Pancreas (tissue), 10 donors: ENCODE measurements at regions not wholly inside any gene's neighbourhood (a gene's known extent, or its start where the extent isn't known, plus 50 kb on each side); places are given as distances from the start of the nearest gene placed in this dataset.

Experiments used
- ATAC-seq, 4 donors: fragments of 200-7000 bp; cut with Tn5 transposase; one replicate each; pipeline versions ENCODE4 v1.8.0 to v1.9.1; 2020; ENCODE audit warnings: mild to moderate bottlenecking in 4 of 4, moderate library complexity in 4 of 4
- DNase-seq, 6 donors: peaks; one replicate each; pipeline ENCODE4 v3.0.0-alpha.2; 2020
- FAIRE-seq: peaks from 2 replicates; lab custom pipeline; 2012; peaks lifted over from hg19 to GRCh38; lab: Jason Lieb, UNC
- H3K27ac ChIP-seq, 4 donors: fragments of 200-600 bp; sonication (generic); 1 replicate in 3 of 4; 2 replicates in 1 of 4; pipeline versions ENCODE4 v1.5.0 to v1.8.0; 2020
- H3K27me3 ChIP-seq, 4 donors: fragments of 200-600 bp; one replicate each; pipeline ENCODE4 v1.8.0; 2021
- H3K36me3 ChIP-seq, 3 donors: fragments of 200-600 bp; sonication (generic) in 1 of 3; one replicate each; pipeline versions ENCODE4 v1.5.0 to v1.8.0; 2020 to 2021
- H3K4me1 ChIP-seq, 3 donors: fragments of 200-600 bp; one replicate each; pipeline ENCODE4 v1.8.0; 2021
- H3K4me3 ChIP-seq, 4 donors: fragments of 200-600 bp; sonication (generic) in 2 of 4; one replicate each; pipeline versions ENCODE4 v1.5.0 to v1.8.0; 2020 to 2021
- H3K9me3 ChIP-seq, 4 donors: fragments of 200-600 bp; one replicate each; pipeline ENCODE4 v1.8.0; 2021
- WGBS, 2 donors: extraction: QIAGEN DNeasy Blood & Tissue Kit; methylation state at CpG; one replicate each; pipeline ENCODE4 v1.1.7; 2013; 5-methylcytosine and 5-hydroxymethylcytosine counted together
- intact Hi-C, 3 donors: fragments of 100-400 bp; cut with DNase I; formaldehyde crosslinking; loops; one replicate each; pipeline versions ENCODE4 v1.11.1 to v1.14.2; 2022
- TF ChIP-seq, protein P1 (sequence below), 4 donors: fragments of 200-600 bp; sonication (generic) in 3 of 4; IDR thresholded peaks; one replicate each; pipeline versions ENCODE4 v1.5.0 to v1.8.0; 2021; ENCODE audit warnings: antibody characterized with exemption in 4 of 4
- donor health status: healthy with polysubstance abuse.
- donor health status: DM: no; HTN: no; CAD: no; lungs with moderate emphysema.
- donor health status: DM: no; HTN: no; CAD: no.
- donor health status: control.
- donor health status: control.
- donor health status: Bipolar disorder and iron deficiency.
- donor health status: DM: yes; HTN: yes; CAD: no.
- donor health status: DM: no; HTN: no; CAD: no.
- donor health status: DM: no; HTN: no; CAD: no.
- donor health status: DM: yes; HTN: yes; CAD: no.

DNA sequence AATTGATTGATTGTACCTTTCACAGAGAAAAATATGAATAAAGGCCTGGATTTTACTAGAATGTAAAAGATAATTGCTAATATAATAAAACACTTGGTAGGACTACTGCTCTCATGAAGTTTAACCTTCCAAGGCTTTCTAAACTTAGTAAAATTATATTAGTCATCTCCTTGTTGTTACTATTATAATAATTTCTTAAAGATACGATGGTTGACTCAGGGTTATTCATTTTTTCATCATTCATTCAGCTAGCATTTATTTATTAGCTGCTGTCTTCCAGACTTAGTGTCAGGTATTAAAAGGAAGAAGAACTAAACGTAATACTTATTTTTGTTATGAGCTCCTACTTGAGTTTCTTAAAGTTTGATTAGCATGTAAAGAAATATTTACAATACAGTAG, 771.6 kb upstream of the NR2F2 start:
- FAIRE-seq (no peak), ATAC-seq (no peak), DNase-seq (no peak)
- 54 to 61% methylated on average over 2 of the region's 2 CpGs for WGBS, 2 donors
- Histone ChIP-seq H3K27ac (no peak overlapping the region), H3K36me3 (no peaks in the 10 kb centered on the region), H3K4me3 (no peak overlapping the region), H3K27me3 (peaks cover 0 to 7% (median 0%) of the 10 kb centered on the region in 4 donors), H3K9me3 (no peaks in the 10 kb centered on the region), H3K4me1 (no peaks in the 10 kb centered on the region)
- intact Hi-C loops: no loop called here
- TF ChIP-seq, protein P1, sequence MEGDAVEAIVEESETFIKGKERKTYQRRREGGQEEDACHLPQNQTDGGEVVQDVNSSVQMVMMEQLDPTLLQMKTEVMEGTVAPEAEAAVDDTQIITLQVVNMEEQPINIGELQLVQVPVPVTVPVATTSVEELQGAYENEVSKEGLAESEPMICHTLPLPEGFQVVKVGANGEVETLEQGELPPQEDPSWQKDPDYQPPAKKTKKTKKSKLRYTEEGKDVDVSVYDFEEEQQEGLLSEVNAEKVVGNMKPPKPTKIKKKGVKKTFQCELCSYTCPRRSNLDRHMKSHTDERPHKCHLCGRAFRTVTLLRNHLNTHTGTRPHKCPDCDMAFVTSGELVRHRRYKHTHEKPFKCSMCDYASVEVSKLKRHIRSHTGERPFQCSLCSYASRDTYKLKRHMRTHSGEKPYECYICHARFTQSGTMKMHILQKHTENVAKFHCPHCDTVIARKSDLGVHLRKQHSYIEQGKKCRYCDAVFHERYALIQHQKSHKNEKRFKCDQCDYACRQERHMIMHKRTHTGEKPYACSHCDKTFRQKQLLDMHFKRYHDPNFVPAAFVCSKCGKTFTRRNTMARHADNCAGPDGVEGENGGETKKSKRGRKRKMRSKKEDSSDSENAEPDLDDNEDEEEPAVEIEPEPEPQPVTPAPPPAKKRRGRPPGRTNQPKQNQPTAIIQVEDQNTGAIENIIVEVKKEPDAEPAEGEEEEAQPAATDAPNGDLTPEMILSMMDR (IDR thresholded peaks at IDR 0.05): no peak

DNA sequence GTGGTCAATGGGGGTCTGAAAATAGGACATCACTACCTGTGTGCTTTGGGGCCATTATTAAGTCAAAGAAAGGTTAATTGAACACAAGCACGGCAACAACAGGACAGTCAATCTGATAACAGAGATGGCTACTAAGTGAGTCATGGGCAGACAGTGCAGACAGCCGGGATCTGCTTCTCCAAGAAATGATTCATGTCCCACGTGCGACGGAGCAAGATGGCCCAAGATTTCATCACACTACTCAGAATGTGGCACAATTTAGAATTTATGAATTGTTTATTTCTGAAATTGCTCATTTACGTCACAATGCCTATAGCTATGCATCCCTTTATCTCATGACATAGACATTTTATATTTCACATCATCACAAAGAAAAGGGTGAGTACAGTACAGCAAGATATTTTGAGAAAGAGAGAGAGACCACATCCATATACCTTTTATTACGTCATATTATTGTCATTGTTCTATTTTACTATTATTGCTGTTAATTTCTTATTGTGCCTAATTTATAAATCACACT, 770.6 kb upstream of the NR2F2 start:
- TF ChIP-seq, protein P1 (IDR thresholded peaks at IDR 0.05): no peak
- peaks cover 0 to 7% (median 0%) of the 10 kb centered on the region in 4 donors for H3K27me3 ChIP-seq
- no peaks in the 10 kb centered on the region for H3K4me1 ChIP-seq
- H3K27ac ChIP-seq: no peak overlapping the region
- H3K36me3 ChIP-seq: no peaks in the 10 kb centered on the region
- WGBS, 2 donors: 59 to 61% methylated on average over 7 of the region's 7 CpGs
- H3K4me3 ChIP-seq: no peak overlapping the region
- FAIRE-seq (no peak), ATAC-seq (no peak), DNase-seq (no peak)
- intact Hi-C loops: no loop called here
- no peaks in the 10 kb centered on the region for H3K9me3 ChIP-seq

DNA sequence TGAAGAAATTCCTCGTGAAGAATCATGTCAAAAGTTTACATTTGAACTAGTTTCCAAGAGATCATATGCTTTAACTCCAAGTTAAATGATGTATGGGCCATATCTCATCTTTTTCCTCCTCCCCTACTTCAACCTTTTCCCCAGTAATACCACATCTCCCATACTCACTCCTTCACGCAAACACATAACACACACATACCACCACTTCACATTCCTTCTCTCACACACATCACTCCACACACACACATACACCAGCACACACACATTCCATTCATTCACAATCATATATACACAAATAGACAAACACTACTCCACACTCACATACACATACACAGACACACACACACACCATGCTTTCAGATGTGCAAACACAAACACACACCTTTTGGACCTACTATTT, 769.0 kb upstream of the NR2F2 start:
- Histone ChIP-seq H3K36me3 (no peaks in the 10 kb centered on the region), H3K4me3 (no peak overlapping the region), H3K4me1 (no peaks in the 10 kb centered on the region), H3K27ac (no peak overlapping the region), H3K9me3 (no peaks in the 10 kb centered on the region), H3K27me3 (peaks cover 0 to 7% (median 0%) of the 10 kb centered on the region in 4 donors)
- TF ChIP-seq, protein P1 (IDR thresholded peaks at IDR 0.05): no peak
- no peak for FAIRE-seq
- 60 to 81% methylated on average over 2 of the region's 2 CpGs for WGBS, 2 donors
- intact Hi-C loops: no loop called here
- ATAC-seq: no peak
- DNase-seq: no peak

DNA sequence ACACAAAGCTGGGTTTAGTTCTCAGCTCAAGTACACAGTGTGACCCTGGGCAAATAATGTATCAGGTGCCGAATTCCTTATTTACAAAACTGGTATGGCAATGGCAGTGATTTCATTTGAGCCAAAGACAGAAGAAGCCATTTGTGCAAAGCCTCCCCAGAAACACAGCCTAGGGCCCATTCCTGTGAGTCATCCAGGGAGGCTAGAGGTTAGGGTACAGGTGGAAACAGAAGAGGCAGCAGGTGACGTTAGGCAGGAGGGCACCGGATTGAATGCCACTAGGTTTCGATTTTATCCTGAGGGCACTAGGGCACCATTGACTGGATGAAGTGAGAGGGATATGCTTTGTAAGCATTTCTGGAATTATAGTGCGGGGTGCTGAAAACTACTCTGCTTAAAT, 766.9 kb upstream of the NR2F2 start:
- H3K9me3 ChIP-seq: no peaks in the 10 kb centered on the region
- FAIRE-seq (no peak), ATAC-seq (no peak), DNase-seq (no peak)
- H3K4me3 ChIP-seq: no peak overlapping the region
- no peak overlapping the region for H3K27ac ChIP-seq
- intact Hi-C loops: no loop called here
- 61 to 73% methylated on average over 5 of the region's 5 CpGs for WGBS, 2 donors
- no peaks in the 10 kb centered on the region for H3K4me1 ChIP-seq
- peaks cover 0 to 6% (median 0%) of the 10 kb centered on the region in 4 donors for H3K27me3 ChIP-seq
- TF ChIP-seq, protein P1 (IDR thresholded peaks at IDR 0.05): no peak
- H3K36me3 ChIP-seq: no peaks in the 10 kb centered on the region

DNA sequence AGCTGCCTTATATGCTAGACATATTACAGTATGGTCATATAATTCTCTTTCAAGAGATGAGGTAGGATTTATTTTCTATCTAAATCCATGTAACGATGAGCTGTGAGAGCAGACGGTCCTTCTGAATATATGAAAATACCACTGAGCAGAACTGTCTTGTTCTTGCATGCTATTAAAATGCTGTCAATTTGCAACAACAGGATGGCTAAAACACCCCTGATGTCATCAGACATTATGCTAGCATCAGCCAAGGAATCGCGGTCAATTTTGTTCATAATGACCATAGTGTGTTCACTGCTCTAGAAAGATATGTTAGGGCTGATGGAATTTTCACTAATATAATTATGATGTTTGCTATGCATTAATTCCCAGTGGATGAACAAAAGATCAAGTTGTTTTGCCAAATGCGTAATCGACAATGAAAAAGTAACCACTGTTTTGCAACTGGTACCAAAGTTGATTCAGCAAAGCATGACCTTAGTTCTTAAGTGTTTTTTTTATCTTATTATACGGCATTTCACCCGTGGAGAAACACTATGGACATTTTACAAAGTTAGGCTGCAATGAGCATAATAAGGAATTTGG, 765.4 kb upstream of the NR2F2 start:
- FAIRE-seq (no peak), ATAC-seq (no peak), DNase-seq (no peak)
- Histone ChIP-seq H3K4me1 (no peaks in the 10 kb centered on the region), H3K27ac (no peak overlapping the region), H3K9me3 (no peaks in the 10 kb centered on the region), H3K36me3 (no peaks in the 10 kb centered on the region), H3K27me3 (no peaks in the 10 kb centered on the region), H3K4me3 (no peak overlapping the region)
- TF ChIP-seq, protein P1 (IDR thresholded peaks at IDR 0.05): no peak
- 80 to 82% methylated on average over 8 of the region's 8 CpGs for WGBS, 2 donors
- intact Hi-C loops: no loop called here
